ENCODE measurements at regions not wholly inside any gene's neighbourhood (a gene's known extent, or its start where the extent isn't known, plus 50 kb on each side); places are given as distances from the start of the nearest gene placed in this dataset.

DNA sequence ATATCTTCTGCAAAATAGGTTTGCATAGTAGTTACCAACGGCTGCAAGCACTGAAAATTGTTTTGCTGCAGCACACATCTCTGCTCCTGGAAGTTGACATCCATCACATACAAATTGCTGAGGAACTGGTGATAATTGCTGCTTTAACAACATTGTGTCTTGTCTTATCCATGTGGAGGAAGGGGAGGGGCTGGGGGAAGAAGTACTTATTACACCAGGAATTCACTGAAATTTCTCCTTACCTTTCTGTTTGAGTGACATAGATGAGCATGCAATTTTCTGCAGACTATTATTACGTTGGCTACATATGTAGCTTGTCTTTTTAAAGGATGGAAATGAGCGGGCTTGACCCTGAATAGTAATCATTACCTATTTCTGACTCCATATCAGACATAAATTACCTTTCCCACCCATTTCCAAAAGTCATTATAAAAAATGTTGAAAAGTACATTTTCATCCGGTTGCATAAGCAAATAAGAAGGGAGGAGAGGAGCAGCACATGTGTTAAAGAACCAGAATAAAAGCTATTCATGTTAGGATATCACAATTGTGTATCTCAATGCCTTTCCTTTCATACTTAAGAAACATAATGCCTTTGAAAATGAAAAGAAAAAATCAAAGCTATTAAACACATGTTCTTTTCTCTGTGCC, 1905.6 kb downstream of the PCDH7 start:
- WGBS, 2 donors, result 79% methylated on average over 4 of the region's 4 CpGs
- Histone ChIP-seq H3K4me3 (no peak overlapping the region), H3K27me3 (no peaks in the 10 kb centered on the region), H3K9me3 (peaks cover 0 to 20% (median 3%) of the 10 kb centered on the region in 4 donors), H3K36me3 (no peaks in the 10 kb centered on the region), H3K4me1 (no peaks in the 10 kb centered on the region), H3K27ac (no peak overlapping the region)
- TF ChIP-seq, protein P1, sequence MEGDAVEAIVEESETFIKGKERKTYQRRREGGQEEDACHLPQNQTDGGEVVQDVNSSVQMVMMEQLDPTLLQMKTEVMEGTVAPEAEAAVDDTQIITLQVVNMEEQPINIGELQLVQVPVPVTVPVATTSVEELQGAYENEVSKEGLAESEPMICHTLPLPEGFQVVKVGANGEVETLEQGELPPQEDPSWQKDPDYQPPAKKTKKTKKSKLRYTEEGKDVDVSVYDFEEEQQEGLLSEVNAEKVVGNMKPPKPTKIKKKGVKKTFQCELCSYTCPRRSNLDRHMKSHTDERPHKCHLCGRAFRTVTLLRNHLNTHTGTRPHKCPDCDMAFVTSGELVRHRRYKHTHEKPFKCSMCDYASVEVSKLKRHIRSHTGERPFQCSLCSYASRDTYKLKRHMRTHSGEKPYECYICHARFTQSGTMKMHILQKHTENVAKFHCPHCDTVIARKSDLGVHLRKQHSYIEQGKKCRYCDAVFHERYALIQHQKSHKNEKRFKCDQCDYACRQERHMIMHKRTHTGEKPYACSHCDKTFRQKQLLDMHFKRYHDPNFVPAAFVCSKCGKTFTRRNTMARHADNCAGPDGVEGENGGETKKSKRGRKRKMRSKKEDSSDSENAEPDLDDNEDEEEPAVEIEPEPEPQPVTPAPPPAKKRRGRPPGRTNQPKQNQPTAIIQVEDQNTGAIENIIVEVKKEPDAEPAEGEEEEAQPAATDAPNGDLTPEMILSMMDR (IDR thresholded peaks at IDR 0.05), result no peak
- TF ChIP-seq EP300 (IDR thresholded peaks at IDR 0.05) (no peak), POLR2A (IDR thresholded peaks at IDR 0.05) (no peak)
- no peak for DNase-seq (ENCODE audit: low spot score in 2 of 2)

DNA sequence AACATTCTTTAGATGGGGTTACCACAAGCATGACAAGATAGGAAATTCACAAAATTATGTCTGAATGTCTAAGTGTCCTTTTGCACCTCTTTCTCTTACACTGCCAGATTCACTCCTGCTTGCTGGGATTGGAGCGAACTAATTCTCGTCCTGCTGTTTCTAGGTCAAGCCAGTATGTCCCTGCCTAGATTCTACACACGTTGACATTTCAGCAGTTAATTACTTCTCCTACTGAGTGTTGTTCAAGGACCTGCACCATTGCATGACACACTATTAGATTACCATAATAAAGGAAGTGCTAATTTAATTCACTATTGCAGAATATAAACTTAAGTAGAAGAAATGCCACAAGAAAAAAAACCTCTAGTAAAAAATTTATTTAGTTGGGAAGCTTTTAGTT, 1911.7 kb downstream of the PCDH7 start:
- Histone ChIP-seq H3K27ac (no peak overlapping the region), H3K36me3 (no peaks in the 10 kb centered on the region), H3K27me3 (no peaks in the 10 kb centered on the region), H3K4me3 (no peak overlapping the region), H3K9me3 (peaks cover 0 to 24% (median 3%) of the 10 kb centered on the region in 4 donors), H3K4me1 (no peaks in the 10 kb centered on the region)
- WGBS, 2 donors, result 64 to 71% methylated on average over 3 of the region's 3 CpGs
- TF ChIP-seq POLR2A (IDR thresholded peaks at IDR 0.05), result no peak
- TF ChIP-seq EP300 (IDR thresholded peaks at IDR 0.05), result no peak
- TF ChIP-seq, protein P1 (IDR thresholded peaks at IDR 0.05), result no peak
- no peak for DNase-seq (ENCODE audit: low spot score in 2 of 2)

DNA sequence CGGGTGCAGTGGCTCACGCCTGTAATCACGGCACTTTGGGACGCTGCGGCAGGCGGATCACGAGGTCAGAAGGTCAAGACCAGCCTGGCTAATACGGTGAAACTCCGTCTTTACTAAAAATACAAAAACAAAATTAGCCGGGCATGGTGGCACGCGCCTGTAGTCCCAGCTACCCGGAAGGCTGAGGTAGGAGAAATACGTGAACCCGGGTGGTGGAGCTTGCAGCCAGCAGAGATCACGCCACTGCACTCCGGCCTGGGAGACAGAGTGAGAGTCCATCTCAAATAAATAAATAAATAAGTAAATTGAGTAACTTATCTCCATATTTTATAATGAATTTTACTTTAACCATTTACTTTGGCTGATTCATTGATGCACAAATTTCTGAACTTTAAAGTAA, 1913.3 kb downstream of the PCDH7 start:
- TF ChIP-seq EP300 (IDR thresholded peaks at IDR 0.05), result no peak
- no peak for TF ChIP-seq POLR2A (IDR thresholded peaks at IDR 0.05)
- TF ChIP-seq, protein P1 (IDR thresholded peaks at IDR 0.05), result no peak
- Histone ChIP-seq H3K27me3 (no peaks in the 10 kb centered on the region), H3K27ac (no peak overlapping the region), H3K36me3 (no peaks in the 10 kb centered on the region), H3K4me3 (no peak overlapping the region), H3K4me1 (no peaks in the 10 kb centered on the region), H3K9me3 (peaks cover 0 to 15% (median 3%) of the 10 kb centered on the region in 4 donors)
- no peak for DNase-seq (ENCODE audit: low spot score in 2 of 2)
- 95% methylated on average over 17 of the region's 17 CpGs for WGBS, 2 donors

DNA sequence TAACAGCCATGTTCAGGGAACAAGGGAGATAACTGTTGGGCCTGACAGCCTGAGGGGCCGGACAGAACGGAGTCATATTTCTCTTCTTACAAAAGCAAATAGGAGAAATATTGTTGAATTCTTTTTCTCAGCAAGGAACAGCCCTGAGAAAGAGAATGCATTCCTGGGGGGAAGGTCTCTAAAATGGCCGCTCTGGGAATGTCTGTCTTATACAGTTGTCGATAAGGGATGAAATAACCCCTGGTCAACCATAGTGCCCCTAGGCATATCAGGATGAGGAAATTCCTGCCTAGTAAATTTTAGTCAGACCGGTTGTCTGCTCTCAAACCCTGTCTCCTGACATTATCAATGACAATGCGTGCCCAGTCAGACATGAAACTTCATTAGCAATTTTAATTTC, 1925.5 kb downstream of the PCDH7 start:
- Histone ChIP-seq H3K27me3 (no peaks in the 10 kb centered on the region), H3K4me3 (no peak overlapping the region), H3K4me1 (no peaks in the 10 kb centered on the region), H3K36me3 (no peaks in the 10 kb centered on the region), H3K9me3 (peaks cover 0 to 21% (median 0%) of the 10 kb centered on the region in 4 donors), H3K27ac (no peak overlapping the region)
- no peak for DNase-seq (ENCODE audit: low spot score in 2 of 2)
- WGBS, 2 donors, result 90 to 95% methylated on average over 6 of the region's 6 CpGs
- TF ChIP-seq EP300 (IDR thresholded peaks at IDR 0.05), result no peak

DNA sequence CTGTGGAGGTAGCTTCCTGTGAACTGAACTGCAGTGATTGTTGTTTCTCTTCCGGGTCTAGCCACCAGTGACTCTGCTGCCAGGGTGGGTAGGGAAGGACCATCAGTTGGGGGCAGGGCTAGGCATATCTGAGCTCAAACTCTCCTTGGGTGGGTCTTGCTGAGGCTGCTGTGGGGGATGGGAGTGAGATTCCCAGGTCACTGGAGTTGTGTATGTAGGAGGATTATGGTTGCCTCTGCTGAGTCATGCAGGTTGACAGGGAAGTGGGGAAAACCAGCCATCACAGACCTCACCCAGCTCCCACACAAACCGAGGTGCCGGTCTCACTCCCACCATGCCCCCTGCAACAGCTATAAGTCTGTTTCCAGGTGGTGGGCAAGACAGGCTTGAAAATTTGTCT, 1937.8 kb downstream of the PCDH7 start:
- 67 to 80% methylated on average over 3 of the region's 3 CpGs for WGBS, 2 donors

More for the DNA sequence above, 1937.8 kb downstream of the PCDH7 start:
- DNase-seq (ENCODE audit: low spot score in 2 of 2), result no peak
- Histone ChIP-seq H3K4me1 (no peaks in the 10 kb centered on the region), H3K36me3 (no peaks in the 10 kb centered on the region), H3K27ac (no peak overlapping the region), H3K9me3 (no peaks in the 10 kb centered on the region), H3K27me3 (no peaks in the 10 kb centered on the region), H3K4me3 (no peak overlapping the region)
- TF ChIP-seq, protein P1 (IDR thresholded peaks at IDR 0.05), result no peak
- TF ChIP-seq EP300 (IDR thresholded peaks at IDR 0.05) (no peak), POLR2A (IDR thresholded peaks at IDR 0.05) (no peak)
